H1 (cell line): ENCODE measurements at regions not wholly inside any gene's neighbourhood (a gene's known extent, or its start where the extent isn't known, plus 50 kb on each side); places are given as distances from the start of the nearest gene placed in this dataset.
"Not testable (repeated sequence)": the region's sequence is repeated elsewhere in the genome, so short reads cannot be mapped to it uniquely, and the experiment has no call there.

Source experiments
- CTCF ChIA-PET: fragments of 300-600 bp; sonication (Branson Sonifier 250); formaldehyde crosslinking; loops from one replicate; lab custom pipeline; 2021; ENCODE audit not compliant: partially characterized antibody; lab: Charles Lee
- POLR2A ChIA-PET: fragments of 300-600 bp; sonication (Branson Sonifier 250); formaldehyde crosslinking; loops from one replicate; lab custom pipeline; 2021; ENCODE audit warnings: inconsistent platforms; ENCODE audit not compliant: partially characterized antibody; lab: Charles Lee
- DNase-seq, 2 experiments: peaks; one replicate each; pipeline versions ENCODE4 v3.0.0 to v3.0.0-alpha.2; 2010 to 2022; ENCODE audit warnings: low spot score in 2 of 2, low read depth in 1 of 2, mixed read lengths in 1 of 2
- FAIRE-seq: peaks from 2 replicates; lab custom pipeline; 2011; peaks lifted over from hg19 to GRCh38; lab: Jason Lieb, UNC
- H2AFZ ChIP-seq: 2 replicates; pipeline ENCODE4 v1.8.1; 2012; ENCODE audit warnings: low read length, inconsistent platforms
- H2AK5ac ChIP-seq: 2 replicates; pipeline ENCODE4 v1.6.1; 2013; ENCODE audit warnings: low read depth, low read length
- H2BK120ac ChIP-seq: replicated peaks from 2 replicates; pipeline ENCODE3; 2013; ENCODE audit warnings: low read depth, low read length, inconsistent platforms
- H2BK12ac ChIP-seq: 2 replicates; pipeline ENCODE4 v1.6.1; 2013; ENCODE audit warnings: low read depth, low read length
- H2BK15ac ChIP-seq: 2 replicates; pipeline ENCODE4 v1.6.1; 2013; ENCODE audit warnings: low read length
- H2BK20ac ChIP-seq: 2 replicates; pipeline ENCODE4 v1.6.1; 2013; ENCODE audit warnings: low read length
- H2BK5ac ChIP-seq: 2 replicates; pipeline ENCODE4 v1.6.1; 2013; ENCODE audit warnings: low read depth, low read length
- H3K14ac ChIP-seq: 2 replicates; pipeline ENCODE4 v1.6.1; 2013; ENCODE audit warnings: inconsistent platforms; ENCODE audit not compliant: insufficient read length
- H3K18ac ChIP-seq: 2 replicates; pipeline ENCODE4 v1.6.1; 2013; ENCODE audit warnings: low read length; ENCODE audit errors: extremely low read depth
- H3K23ac ChIP-seq: 2 replicates; pipeline ENCODE4 v1.6.1; 2013; ENCODE audit warnings: inconsistent platforms; ENCODE audit not compliant: insufficient read length
- H3K23me2 ChIP-seq: 2 replicates; pipeline ENCODE4 v1.6.1; 2013; ENCODE audit warnings: low read depth, low read length
- H3K27ac ChIP-seq: 2 replicates; pipeline ENCODE4 v1.6.1; 2011; ENCODE audit warnings: low read depth, low read length, inconsistent platforms
- H3K27me3 ChIP-seq, 4 experiments: replicated peaks in 1 of 4; 1 replicate in 1 of 4; 2 replicates in 3 of 4; pipeline versions ENCODE4 v1.6.1 to v1.8.1; 2011 to 2013; ENCODE audit warnings: low read length in 3 of 4, mild to moderate bottlenecking in 3 of 4, inconsistent platforms in 2 of 4, mixed read lengths in 2 of 4, moderate library complexity in 1 of 4; ENCODE audit not compliant: control insufficient read depth in 3 of 4, insufficient read depth in 3 of 4; ENCODE audit errors: extremely low read depth in 1 of 4
- H3K36me3 ChIP-seq, 4 experiments: 2 replicates each; pipeline versions ENCODE4 v1.6.1 to v1.8.1; 2011 to 2013; ENCODE audit warnings: mild to moderate bottlenecking in 4 of 4, low read length in 3 of 4, moderate library complexity in 2 of 4, control low read depth in 1 of 4, inconsistent platforms in 1 of 4; ENCODE audit not compliant: insufficient read depth in 4 of 4, control insufficient read depth in 2 of 4
- H3K4ac ChIP-seq: replicated peaks from 2 replicates; pipeline ENCODE3; 2013; ENCODE audit warnings: low read length, low read depth, mixed read lengths, inconsistent platforms; ENCODE audit not compliant: insufficient read length
- H3K4me1 ChIP-seq, 4 experiments: replicated peaks in 1 of 4; 1 replicate in 1 of 4; 2 replicates in 3 of 4; pipeline versions ENCODE4 v1.6.1 to v1.8.1; 2011 to 2013; ENCODE audit warnings: low read length in 3 of 4, inconsistent platforms in 2 of 4, mixed read lengths in 1 of 4; ENCODE audit not compliant: insufficient read depth in 4 of 4, control insufficient read depth in 3 of 4
- H3K4me2 ChIP-seq, 2 experiments: 2 replicates each; pipeline versions ENCODE4 v1.6.1 to v1.8.1; 2011 to 2013; ENCODE audit warnings: low read depth in 2 of 2, low read length in 2 of 2, control low read depth in 1 of 2, inconsistent platforms in 1 of 2, mild to moderate bottlenecking in 1 of 2; ENCODE audit not compliant: insufficient read depth in 1 of 2
- H3K4me3 ChIP-seq, 4 experiments: fragments of 200-600, 300-600 bp in 1 of 4; sonication (generic), shearing (Covaris generic), sonication (Bioruptor Twin) in 1 of 4; 2 replicates each; pipeline versions ENCODE4 v1.5.1 to v1.8.1; 2011 to 2016; ENCODE audit warnings: low read length in 4 of 4, low read depth in 3 of 4, control low read depth in 2 of 4, inconsistent platforms in 2 of 4, mild to moderate bottlenecking in 2 of 4, mixed read lengths in 1 of 4, moderate library complexity in 1 of 4; ENCODE audit not compliant: insufficient read depth in 2 of 4; ENCODE audit errors: extremely low read depth in 1 of 4
- H3K56ac ChIP-seq: replicated peaks from 2 replicates; pipeline ENCODE3; 2013; ENCODE audit warnings: low read depth, mild to moderate bottlenecking, mixed read lengths, low read length, inconsistent platforms; ENCODE audit not compliant: insufficient read length
- H3K79me1 ChIP-seq: 2 replicates; pipeline ENCODE4 v1.6.1; 2013; ENCODE audit warnings: low read depth, low read length, control low read depth
- H3K79me2 ChIP-seq, 2 experiments: 2 replicates each; pipeline versions ENCODE4 v1.6.1 to v1.8.1; 2012 to 2013; ENCODE audit warnings: low read length in 2 of 2, mild to moderate bottlenecking in 2 of 2, inconsistent platforms in 1 of 2; ENCODE audit not compliant: insufficient read depth in 2 of 2, control insufficient read depth in 1 of 2
- H3K9ac ChIP-seq, 4 experiments: replicated peaks in 1 of 4; 1 replicate in 1 of 4; 2 replicates in 3 of 4; pipeline versions ENCODE4 v1.6.1 to v1.8.1; 2011 to 2013; ENCODE audit warnings: low read depth in 3 of 4, low read length in 3 of 4, control low read depth in 2 of 4, mild to moderate bottlenecking in 2 of 4, moderate library complexity in 2 of 4, inconsistent platforms in 1 of 4; ENCODE audit errors: extremely low read depth in 1 of 4
- H3K9me3 ChIP-seq, 2 experiments: 2 replicates each; pipeline versions ENCODE4 v1.6.1 to v1.8.1; 2012 to 2013; ENCODE audit warnings: mild to moderate bottlenecking in 2 of 2, moderate library complexity in 2 of 2, control low read depth in 1 of 2, inconsistent platforms in 1 of 2, low read depth in 1 of 2, low read length in 1 of 2, mixed read lengths in 1 of 2; ENCODE audit not compliant: insufficient read depth in 2 of 2
- H4K20me1 ChIP-seq, 2 experiments: replicated peaks in 1 of 2; 2 replicates each; pipeline versions ENCODE3 to v1.8.1; 2011 to 2013; ENCODE audit warnings: inconsistent platforms in 2 of 2, low read length in 2 of 2, mild to moderate bottlenecking in 1 of 2; ENCODE audit not compliant: insufficient read depth in 2 of 2, control insufficient read depth in 1 of 2
- H4K5ac ChIP-seq: 2 replicates; pipeline ENCODE4 v1.6.1; 2013; ENCODE audit warnings: low read length, low read depth, mixed read lengths, inconsistent platforms; ENCODE audit not compliant: insufficient read length
- H4K8ac ChIP-seq: 2 replicates; pipeline ENCODE4 v1.8.0; 2013; ENCODE audit warnings: mild to moderate bottlenecking, moderate library complexity, low read length, inconsistent platforms; ENCODE audit not compliant: insufficient read depth; ENCODE audit errors: extremely low read depth
- H4K91ac ChIP-seq: replicated peaks from 2 replicates; pipeline ENCODE3; 2013; ENCODE audit warnings: low read length, mixed read lengths, inconsistent platforms; ENCODE audit not compliant: insufficient read length
- WGBS, 2 experiments: shearing (Covaris generic) in 1 of 2; methylation state at CpG; one replicate each; pipeline versions ENCODE4 v1.1.6 to v1.1.7; 2013 to 2015; ENCODE audit warnings: low lambda C conversion rate in 2 of 2, mixed read lengths in 2 of 2, inconsistent platforms in 1 of 2, low coverage in 1 of 2, missing lambda C conversion rate in 1 of 2; ENCODE audit not compliant: insufficient replicate concordance in 2 of 2, insufficient coverage in 1 of 2, insufficient read length in 1 of 2; ENCODE audit errors: extremely low coverage in 1 of 2, missing lambda C conversion rate in 1 of 2; 5-methylcytosine and 5-hydroxymethylcytosine counted together

DNA sequence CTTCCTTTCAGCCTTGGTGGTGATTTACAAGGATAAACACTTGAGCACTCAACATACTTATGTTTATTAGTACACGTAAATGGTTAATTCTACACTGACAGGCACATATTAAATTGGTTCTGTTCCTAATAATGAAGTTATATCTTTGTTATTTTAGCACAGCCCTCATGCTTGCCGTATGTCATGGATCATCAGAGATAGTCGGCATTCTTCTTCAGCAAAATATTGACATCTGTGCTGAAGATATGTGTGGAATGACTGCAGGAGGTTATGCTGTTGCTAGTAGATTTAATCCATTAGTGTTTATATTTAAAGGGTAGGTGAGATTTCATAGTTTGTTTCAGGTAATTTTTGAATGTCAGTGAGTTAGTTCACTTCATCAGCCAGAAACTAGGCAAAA, 73.0 kb upstream of the ACBD5 start:
- DNase-seq, result not testable (repeated sequence)

More for the DNA sequence above, 73.0 kb upstream of the ACBD5 start:
- H2BK15ac ChIP-seq, H3K79me2 ChIP-seq, H2BK20ac ChIP-seq, H3K4ac ChIP-seq, H2AK5ac ChIP-seq, H3K18ac ChIP-seq, H4K20me1 ChIP-seq, H4K91ac ChIP-seq, H3K79me1 ChIP-seq, H3K36me3 ChIP-seq, H3K56ac ChIP-seq, H2BK5ac ChIP-seq, FAIRE-seq, H2AFZ ChIP-seq, H3K4me3 ChIP-seq, H3K4me1 ChIP-seq, H3K9ac ChIP-seq, H3K23ac ChIP-seq, H3K27me3 ChIP-seq, H3K23me2 ChIP-seq, H4K8ac ChIP-seq, H3K27ac ChIP-seq, POLR2A ChIA-PET, H3K4me2 ChIP-seq, H4K5ac ChIP-seq, H2BK12ac ChIP-seq, H2BK120ac ChIP-seq, H3K14ac ChIP-seq, H3K9me3 ChIP-seq: not testable (repeated sequence)
- CTCF ChIA-PET, result interaction anchor here (1.0 kb wide), 1 partner anchor 47 kb away, joined by 3 read pairs; no protein-coding TSS in a partner anchor
- WGBS, 2 experiments, result 92% methylated on average over 3 of the region's 3 CpGs; no CpG with 5 or more reads in 1 of the 2 experiments
